Neural progenitor cell (in vitro differentiated cells): ENCODE measurements at regions not wholly inside any gene's neighbourhood (a gene's known extent, or its start where the extent isn't known, plus 50 kb on each side); places are given as distances from the start of the nearest gene placed in this dataset.

Experiments
- DNase-seq: peaks from one replicate; pipeline ENCODE4 v3.0.0-alpha.2; 2016; ENCODE audit warnings: low spot score
- H2AFZ ChIP-seq: fragments of 200-600 bp; sonication (generic); replicated peaks from 2 replicates; pipeline ENCODE4 v1.6.1; 2016; ENCODE audit warnings: antibody characterized with exemption
- H3F3A ChIP-seq: fragments of 200-600 bp; sonication (generic); 2 replicates; pipeline ENCODE4 v1.6.1; 2016; ENCODE audit warnings: antibody characterized with exemption, low read depth
- H3K27ac ChIP-seq: fragments of 200-600 bp; sonication (generic); 2 replicates; pipeline ENCODE4 v1.5.1; 2016; ENCODE audit warnings: mild to moderate bottlenecking
- H3K27me3 ChIP-seq: fragments of 200-600 bp; sonication (generic); 2 replicates; pipeline ENCODE4 v1.6.1; 2016; ENCODE audit warnings: mild to moderate bottlenecking, moderate library complexity
- H3K36me3 ChIP-seq: fragments of 200-600 bp; sonication (generic); 2 replicates; pipeline ENCODE4 v1.5.1; 2016
- H3K4me1 ChIP-seq: fragments of 200-600 bp; sonication (generic); 2 replicates; pipeline ENCODE4 v1.6.1; 2016; ENCODE audit warnings: mixed run types
- H3K4me2 ChIP-seq: fragments of 200-600 bp; sonication (generic); 2 replicates; pipeline ENCODE4 v1.6.1; 2016
- H3K4me3 ChIP-seq: fragments of 200-600 bp; sonication (generic); 2 replicates; pipeline ENCODE4 v1.5.1; 2016
- H3K79me2 ChIP-seq: fragments of 200-600 bp; sonication (generic); 2 replicates; pipeline ENCODE4 v1.6.1; 2016; ENCODE audit warnings: low read depth
- H3K9ac ChIP-seq: fragments of 200-600 bp; sonication (generic); 2 replicates; pipeline ENCODE4 v1.6.1; 2016
- H3K9me3 ChIP-seq: fragments of 200-600 bp; sonication (generic); 2 replicates; pipeline ENCODE4 v1.5.1; 2016; ENCODE audit warnings: low read depth
- H4K20me1 ChIP-seq: fragments of 200-600 bp; sonication (generic); 2 replicates; pipeline ENCODE4 v1.6.1; 2016; ENCODE audit warnings: low read depth
- H3K27ac Mint-ChIP-seq: 3 replicates; pipeline ENCODE4 v1.8.0; 2021; ENCODE audit warnings: mixed read lengths
- H3K27me3 Mint-ChIP-seq: 2 replicates; pipeline ENCODE4 v1.8.0; 2022; ENCODE audit warnings: low read depth, mild to moderate bottlenecking, inconsistent platforms, moderate library complexity, mixed read lengths; ENCODE audit not compliant: insufficient read depth
- H3K36me3 Mint-ChIP-seq: 3 replicates; pipeline ENCODE4 v1.8.0; 2021; ENCODE audit warnings: mixed read lengths
- H3K4me1 Mint-ChIP-seq: 3 replicates; pipeline ENCODE4 v1.8.0; 2021; ENCODE audit warnings: mixed read lengths
- H3K4me3 Mint-ChIP-seq: 3 replicates; pipeline ENCODE4 v1.8.0; 2021; ENCODE audit warnings: mild to moderate bottlenecking, moderate library complexity, mixed read lengths
- H3K9me3 Mint-ChIP-seq: 3 replicates; pipeline ENCODE4 v1.8.0; 2020; ENCODE audit warnings: mixed read lengths
- CTCF ChIP-seq: fragments of 200-600 bp; sonication (generic); IDR thresholded peaks from 2 replicates; pipeline ENCODE4 v1.5.1; 2017; ENCODE audit warnings: antibody characterized with exemption, mild to moderate bottlenecking
- EZH2 ChIP-seq: fragments of 200-600 bp; sonication (generic); IDR thresholded peaks from 2 replicates; pipeline ENCODE4 v1.6.1; 2017; ENCODE audit warnings: antibody characterized with exemption, mild to moderate bottlenecking, moderate library complexity
- EZH2phosphoT487 ChIP-seq: fragments of 200-600 bp; sonication (generic); IDR thresholded peaks from 2 replicates; pipeline ENCODE4 v1.6.1; 2017; ENCODE audit warnings: antibody characterized with exemption

GRCh38 chr2:20931346-20931745 is 108.4 kb upstream of the LDAH start:
- Histone ChIP-seq H3K79me2 (no peaks in the 10 kb centered on the region), H3F3A (no peaks in the 10 kb centered on the region), H3K27ac (no peak overlapping the region), H3K9me3 (no peaks in the 10 kb centered on the region), H3K4me1 (no peaks in the 10 kb centered on the region), H3K27me3 (no peaks in the 10 kb centered on the region), H3K36me3 (no peaks in the 10 kb centered on the region), H2AFZ (no peak overlapping the region), H3K9ac (no peak overlapping the region), H3K4me2 (no peak overlapping the region), H4K20me1 (no peaks in the 10 kb centered on the region), H3K4me3 (no peak overlapping the region)
- H3K4me3 Mint-ChIP-seq, result no peak overlapping the region
- peaks cover 13% of the 10 kb centered on the region for H3K27me3 Mint-ChIP-seq
- H3K27ac Mint-ChIP-seq, result no peak overlapping the region
- peaks cover 3% of the 10 kb centered on the region for H3K4me1 Mint-ChIP-seq
- TF ChIP-seq CTCF (no peak), EZH2phosphoT487 (no peak), EZH2 (no peak)
- H3K36me3 Mint-ChIP-seq, result no peaks in the 10 kb centered on the region
- DNase-seq, result no peak
- peaks cover 12% of the 10 kb centered on the region for H3K9me3 Mint-ChIP-seq

- no peak overlapping the region for H3K27ac Mint-ChIP-seq
Measured at GRCh38 chr2:20930928-20931327, 108.0 kb upstream of the LDAH start.

GRCh38 chr2:20929721-20930120 is 106.8 kb upstream of the LDAH start:
- Histone ChIP-seq H3K4me2 (no peak overlapping the region), H3K27me3 (no peaks in the 10 kb centered on the region), H3K36me3 (no peaks in the 10 kb centered on the region), H3K4me3 (no peak overlapping the region), H4K20me1 (no peaks in the 10 kb centered on the region), H3K4me1 (no peaks in the 10 kb centered on the region), H3F3A (no peaks in the 10 kb centered on the region), H2AFZ (no peak overlapping the region), H3K79me2 (no peaks in the 10 kb centered on the region), H3K27ac (no peak overlapping the region), H3K9ac (no peak overlapping the region), H3K9me3 (no peaks in the 10 kb centered on the region)
- H3K27ac Mint-ChIP-seq, result no peak overlapping the region
- H3K36me3 Mint-ChIP-seq, result no peaks in the 10 kb centered on the region
- peaks cover 24% of the 10 kb centered on the region for H3K27me3 Mint-ChIP-seq
- no peak for DNase-seq
- no peak for TF ChIP-seq CTCF
- TF ChIP-seq EZH2, result no peak
- TF ChIP-seq EZH2phosphoT487, result no peak
- peaks cover 3% of the 10 kb centered on the region for H3K4me1 Mint-ChIP-seq
- peaks cover 12% of the 10 kb centered on the region for H3K9me3 Mint-ChIP-seq
- no peak overlapping the region for H3K4me3 Mint-ChIP-seq

More at GRCh38 chr2:20930928-20931327, 108.0 kb upstream of the LDAH start:
- H3K4me2 ChIP-seq, result no peak overlapping the region
- no peaks in the 10 kb centered on the region for H3K4me1 ChIP-seq
- Mint-ChIP-seq H3K9me3 (peaks cover 12% of the 10 kb centered on the region), H3K36me3 (no peaks in the 10 kb centered on the region), H3K27me3 (peaks cover 18% of the 10 kb centered on the region), H3K4me3 (no peak overlapping the region), H3K4me1 (peaks cover 3% of the 10 kb centered on the region)
- H3K9ac ChIP-seq, result no peak overlapping the region
- H2AFZ ChIP-seq, result no peak overlapping the region
- no peaks in the 10 kb centered on the region for H4K20me1 ChIP-seq
- H3K79me2 ChIP-seq, result no peaks in the 10 kb centered on the region
- H3K27me3 ChIP-seq, result no peaks in the 10 kb centered on the region
- H3K36me3 ChIP-seq, result no peaks in the 10 kb centered on the region
- H3F3A ChIP-seq, result no peaks in the 10 kb centered on the region
- H3K4me3 ChIP-seq, result no peak overlapping the region
- H3K27ac ChIP-seq, result no peak overlapping the region
- no peaks in the 10 kb centered on the region for H3K9me3 ChIP-seq
- no peak for TF ChIP-seq CTCF
- TF ChIP-seq EZH2, result no peak
- TF ChIP-seq EZH2phosphoT487, result no peak
- DNase-seq, result no peak
